B cell (primary cell): ENCODE measurements at regions not wholly inside any gene's neighbourhood (a gene's known extent, or its start where the extent isn't known, plus 50 kb on each side); places are given as distances from the start of the nearest gene placed in this dataset.

ENCODE experiments used
- ATAC-seq: fragments of 200-7000 bp; cut with Tn5 transposase; one replicate; pipeline ENCODE4 v1.10.0; 2021; ENCODE audit warnings: low read depth, mild to moderate bottlenecking, moderate number of reproducible peaks, moderate library complexity
- CTCF ChIA-PET: fragments of 350-600 bp; sonication (Branson Sonifier 250); formaldehyde crosslinking; loops from one replicate; lab custom pipeline; 2021; ENCODE audit warnings: antibody characterized with exemption, inconsistent platforms; lab: Charles Lee
- POLR2A ChIA-PET: fragments of 350-600 bp; sonication (Branson Sonifier 250); formaldehyde crosslinking; loops from one replicate; lab custom pipeline; 2021; ENCODE audit warnings: antibody characterized with exemption; lab: Charles Lee
- DNase-seq: peaks from one replicate; pipeline ENCODE4 v3.0.0; 2013
- H2AFZ ChIP-seq: 2 replicates; pipeline ENCODE4 v1.6.1; 2012; ENCODE audit warnings: mild to moderate bottlenecking, low read depth, low read length; ENCODE audit not compliant: insufficient read depth, poor library complexity, severe bottlenecking
- H3K27ac ChIP-seq, 2 donors: 1 replicate in 1 of 2; 2 replicates in 1 of 2; pipeline ENCODE4 v1.5.1; 2012 to 2013; ENCODE audit warnings: low read length in 2 of 2, mild to moderate bottlenecking in 2 of 2, moderate library complexity in 1 of 2
- H3K27me3 ChIP-seq, 4 experiments: fragments of 200-600 bp in 1 of 4; sonication (generic) in 1 of 4; replicated peaks in 1 of 4; 1 replicate in 2 of 4; 2 replicates in 2 of 4; pipeline versions ENCODE4 v1.6.1 to v1.7.0; 2013 to 2016; ENCODE audit warnings: low read length in 3 of 4, mild to moderate bottlenecking in 2 of 4, mixed read lengths in 1 of 4, moderate library complexity in 1 of 4; ENCODE audit not compliant: insufficient read depth in 4 of 4, control insufficient read depth in 3 of 4; ENCODE audit errors: control extremely low read depth in 1 of 4
- H3K36me3 ChIP-seq, 2 experiments: replicated peaks in 1 of 2; 1 replicate in 1 of 2; 2 replicates in 1 of 2; pipeline versions ENCODE4 v1.6.1 to v1.7.1; 2013; ENCODE audit warnings: low read length in 1 of 2; ENCODE audit not compliant: insufficient read depth in 2 of 2, control insufficient read depth in 1 of 2; ENCODE audit errors: control extremely low read depth in 1 of 2, extremely low read depth in 1 of 2
- H3K4me1 ChIP-seq, 2 donors: fragments of 200-600 bp in 1 of 2; sonication (generic) in 1 of 2; 1 replicate in 1 of 2; 2 replicates in 1 of 2; pipeline versions ENCODE4 v1.5.1 to v1.6.1; 2013 to 2017; ENCODE audit warnings: low read length in 2 of 2; ENCODE audit not compliant: control insufficient read depth in 2 of 2, insufficient read depth in 2 of 2
- H3K4me2 ChIP-seq: replicated peaks from 2 replicates; pipeline ENCODE3; 2012; ENCODE audit warnings: mild to moderate bottlenecking, low read depth, low read length; ENCODE audit not compliant: poor library complexity, severe bottlenecking
- H3K4me3 ChIP-seq, 5 experiments: fragments of 200-600 bp in 1 of 5; sonication (generic) in 1 of 5; 1 replicate in 3 of 5; 2 replicates in 2 of 5; pipeline versions ENCODE4 v1.5.1 to v1.7.0; 2011 to 2016; ENCODE audit warnings: low read length in 4 of 5, mild to moderate bottlenecking in 4 of 5, low read depth in 2 of 5, control low read depth in 1 of 5, moderate library complexity in 1 of 5; ENCODE audit not compliant: insufficient read depth in 1 of 5; ENCODE audit errors: control extremely low read depth in 1 of 5, extremely low read depth in 1 of 5
- H3K79me2 ChIP-seq: fragments of 200-600 bp; sonication (generic); one replicate; pipeline ENCODE4 v1.6.0; 2016; ENCODE audit warnings: low read length; ENCODE audit not compliant: control insufficient read depth, insufficient read depth
- H3K9ac ChIP-seq: fragments of 200-600 bp; sonication (generic); 2 replicates; pipeline ENCODE4 v1.6.1; 2017; ENCODE audit warnings: mild to moderate bottlenecking, low read length, moderate library complexity
- H3K9me3 ChIP-seq, 3 donors: one replicate each; pipeline versions ENCODE4 v1.6.1 to v1.7.1; 2013; ENCODE audit warnings: low read length in 2 of 3; ENCODE audit not compliant: control insufficient read depth in 2 of 3, insufficient read depth in 1 of 3; ENCODE audit errors: control extremely low read depth in 1 of 3
- H4K20me1 ChIP-seq: 2 replicates; pipeline ENCODE4 v1.6.0; 2012; ENCODE audit warnings: mild to moderate bottlenecking, low read length; ENCODE audit not compliant: insufficient read depth, control insufficient read depth, poor library complexity, severe bottlenecking
- H3K27ac Mint-ChIP-seq: one replicate; pipeline ENCODE4 v1.8.0; 2021; ENCODE audit warnings: mixed read lengths
- H3K27me3 Mint-ChIP-seq: one replicate; pipeline ENCODE4 v1.8.0; 2021; ENCODE audit warnings: mixed read lengths
- H3K4me1 Mint-ChIP-seq: one replicate; pipeline ENCODE4 v1.8.0; 2021; ENCODE audit warnings: mixed read lengths
- H3K4me3 Mint-ChIP-seq: one replicate; pipeline ENCODE4 v1.8.0; 2021; ENCODE audit warnings: mixed read lengths
- H3K9me3 Mint-ChIP-seq: one replicate; pipeline ENCODE4 v1.8.0; 2022; ENCODE audit warnings: mixed read lengths; ENCODE audit not compliant: insufficient read depth
- EZH2 ChIP-seq: IDR thresholded peaks from 2 replicates; pipeline ENCODE4 v1.6.1; 2012; ENCODE audit warnings: borderline replicate concordance, low read depth, mild to moderate bottlenecking, moderate library complexity, low read length; ENCODE audit not compliant: insufficient read depth, poor library complexity, severe bottlenecking
- whole genome bisulfite sequencing: methylation state at CpG from one replicate; pipeline ENCODE4 v1.1.5; 2013; ENCODE audit warnings: missing lambda C conversion rate; ENCODE audit not compliant: insufficient coverage; 5-methylcytosine and 5-hydroxymethylcytosine counted together
- intact Hi-C: fragments of 100-400 bp; cut with micrococcal nuclease; formaldehyde crosslinking; loops from one replicate; pipeline ENCODE4 v1.10.0; 2022
- TF ChIP-seq, protein P1 (sequence below): fragments of 200-600 bp; IDR thresholded peaks from one replicate; pipeline ENCODE4 v1.8.0; 2022; ENCODE audit warnings: antibody characterized with exemption, mild to moderate bottlenecking

DNA sequence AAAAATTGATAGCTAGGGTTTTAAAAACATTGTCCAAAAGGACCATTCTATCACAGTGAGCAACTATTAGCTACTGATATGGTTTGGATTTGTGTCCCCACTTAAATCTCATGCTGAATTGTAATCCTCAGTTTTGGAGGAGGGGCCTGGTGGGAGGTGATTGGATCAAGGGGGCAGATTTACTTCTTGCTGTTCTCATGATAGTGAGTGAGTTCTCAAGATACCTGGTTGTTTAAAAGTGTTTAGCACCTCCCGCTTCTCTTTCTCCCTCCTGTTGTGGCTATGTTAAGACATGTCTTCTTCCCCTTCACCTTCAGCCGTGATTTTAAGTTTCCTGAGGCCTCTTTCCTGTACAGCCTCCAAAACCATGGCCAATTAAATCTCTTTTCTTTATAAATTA is 500.4 kb upstream of the POT1 start:
- Mint-ChIP-seq H3K4me1 (no peaks in the 10 kb centered on the region), H3K4me3 (no peak overlapping the region), H3K27ac (no peak overlapping the region), H3K9me3 (no peaks in the 10 kb centered on the region), H3K27me3 (no peaks in the 10 kb centered on the region)
- H3K9me3 ChIP-seq: no peaks in the 10 kb centered on the region
- 100% methylated on average over 1 of the region's 2 CpGs for WGBS
- no peaks in the 10 kb centered on the region for H3K36me3 ChIP-seq
- ATAC-seq: no peak
- H3K27ac ChIP-seq: no peak overlapping the region
- intact Hi-C loops: no loop called here
- CTCF ChIA-PET: no interaction called here
- no peaks in the 10 kb centered on the region for H4K20me1 ChIP-seq
- no peak overlapping the region for H3K4me2 ChIP-seq
- DNase-seq: no peak
- H2AFZ ChIP-seq: no peak overlapping the region
- no peaks in the 10 kb centered on the region for H3K4me1 ChIP-seq
- no peaks in the 10 kb centered on the region for H3K79me2 ChIP-seq
- POLR2A ChIA-PET: no interaction called here
- no peaks in the 10 kb centered on the region for H3K27me3 ChIP-seq
- TF ChIP-seq, protein P1, sequence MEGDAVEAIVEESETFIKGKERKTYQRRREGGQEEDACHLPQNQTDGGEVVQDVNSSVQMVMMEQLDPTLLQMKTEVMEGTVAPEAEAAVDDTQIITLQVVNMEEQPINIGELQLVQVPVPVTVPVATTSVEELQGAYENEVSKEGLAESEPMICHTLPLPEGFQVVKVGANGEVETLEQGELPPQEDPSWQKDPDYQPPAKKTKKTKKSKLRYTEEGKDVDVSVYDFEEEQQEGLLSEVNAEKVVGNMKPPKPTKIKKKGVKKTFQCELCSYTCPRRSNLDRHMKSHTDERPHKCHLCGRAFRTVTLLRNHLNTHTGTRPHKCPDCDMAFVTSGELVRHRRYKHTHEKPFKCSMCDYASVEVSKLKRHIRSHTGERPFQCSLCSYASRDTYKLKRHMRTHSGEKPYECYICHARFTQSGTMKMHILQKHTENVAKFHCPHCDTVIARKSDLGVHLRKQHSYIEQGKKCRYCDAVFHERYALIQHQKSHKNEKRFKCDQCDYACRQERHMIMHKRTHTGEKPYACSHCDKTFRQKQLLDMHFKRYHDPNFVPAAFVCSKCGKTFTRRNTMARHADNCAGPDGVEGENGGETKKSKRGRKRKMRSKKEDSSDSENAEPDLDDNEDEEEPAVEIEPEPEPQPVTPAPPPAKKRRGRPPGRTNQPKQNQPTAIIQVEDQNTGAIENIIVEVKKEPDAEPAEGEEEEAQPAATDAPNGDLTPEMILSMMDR: no peak
- no peak for TF ChIP-seq EZH2
- H3K9ac ChIP-seq: no peak overlapping the region
- H3K4me3 ChIP-seq: no peak overlapping the region

DNA sequence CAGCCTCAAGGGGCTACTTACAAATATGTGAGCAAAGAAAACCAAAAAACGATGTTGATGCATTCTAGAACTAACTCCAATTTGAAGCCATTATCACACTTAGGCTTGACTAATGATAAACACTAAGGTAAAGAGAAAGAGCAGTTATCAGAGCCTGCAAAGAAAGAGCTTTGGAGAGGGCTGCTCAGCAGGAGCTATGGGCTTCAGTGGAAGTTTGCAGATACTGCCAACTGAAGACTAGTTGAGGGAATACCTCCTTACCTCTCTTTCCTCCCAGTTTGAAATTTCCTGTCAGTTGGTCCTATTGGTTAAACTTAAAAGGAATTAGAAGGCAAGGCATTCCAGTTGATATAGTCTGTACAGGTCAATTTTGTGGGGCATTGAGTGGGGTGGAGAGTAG is 498.1 kb upstream of the POT1 start:
- TF ChIP-seq, protein P1: no peak
- no peak for TF ChIP-seq EZH2
- H3K27ac Mint-ChIP-seq: no peak overlapping the region
- no peaks in the 10 kb centered on the region for H3K27me3 Mint-ChIP-seq
- Histone ChIP-seq H3K4me2 (no peak overlapping the region), H3K9me3 (no peaks in the 10 kb centered on the region), H3K4me3 (no peak overlapping the region), H3K27ac (no peak overlapping the region), H3K36me3 (no peaks in the 10 kb centered on the region), H2AFZ (no peak overlapping the region), H3K27me3 (no peaks in the 10 kb centered on the region), H4K20me1 (no peaks in the 10 kb centered on the region), H3K4me1 (no peaks in the 10 kb centered on the region), H3K79me2 (no peaks in the 10 kb centered on the region), H3K9ac (no peak overlapping the region)
- intact Hi-C loops: no loop called here
- no peak for DNase-seq
- ATAC-seq: no peak
- no peak overlapping the region for H3K4me3 Mint-ChIP-seq
- POLR2A ChIA-PET: no interaction called here
- no CpG with 5 or more reads among the region's 1 CpG for WGBS
- H3K9me3 Mint-ChIP-seq: no peaks in the 10 kb centered on the region
- CTCF ChIA-PET: no interaction called here
- H3K4me1 Mint-ChIP-seq: no peaks in the 10 kb centered on the region
